Stomach (tissue), 8 donors: ENCODE measurements at regions not wholly inside any gene's neighbourhood (a gene's known extent, or its start where the extent isn't known, plus 50 kb on each side); places are given as distances from the start of the nearest gene placed in this dataset.

Experiments used
- DNase-seq, 2 donors: peaks; one replicate each; pipeline versions ENCODE4 v3.0.0 to v3.0.0-alpha.2; 2013 to 2019
- H3K27ac ChIP-seq, 5 donors: fragments of 200-600 bp in 4 of 5; sonication (generic) in 4 of 5; one replicate each; pipeline ENCODE4 v1.5.1; 2013 to 2019; ENCODE audit warnings: mild to moderate bottlenecking in 1 of 5, moderate library complexity in 1 of 5
- H3K27me3 ChIP-seq, 3 donors: fragments of 200-600 bp; sonication (generic); one replicate each; pipeline ENCODE4 v1.5.1; 2017 to 2019; ENCODE audit warnings: mixed run types in 1 of 3
- H3K36me3 ChIP-seq, 4 donors: fragments of 200-600 bp; sonication (generic); 1 replicate in 3 of 4; 2 replicates in 1 of 4; pipeline ENCODE4 v1.5.1; 2016 to 2019
- H3K4me1 ChIP-seq, 4 donors: fragments of 200-600 bp; sonication (generic); one replicate each; pipeline ENCODE4 v1.5.1; 2016 to 2019
- H3K4me3 ChIP-seq, 4 donors: fragments of 200-600 bp; sonication (generic) in 3 of 4; one replicate each; pipeline ENCODE4 v1.5.1; 2016 to 2019; ENCODE audit warnings: mild to moderate bottlenecking in 1 of 4
- H3K9me3 ChIP-seq, 4 donors: fragments of 200-600 bp; sonication (generic); one replicate each; pipeline ENCODE4 v1.5.1; 2016 to 2019
- CTCF ChIP-seq, 7 experiments: fragments of 450-650 bp in 4 of 7; fragments of 200-600 bp in 3 of 7; sonication (generic) in 3 of 7; IDR thresholded peaks; one replicate each; pipeline ENCODE4 v1.5.1; 2016 to 2019; ENCODE audit warnings: antibody characterized with exemption in 7 of 7, control low read depth in 2 of 7, mild to moderate bottlenecking in 1 of 7
- EP300 ChIP-seq: sonication (generic); formaldehyde crosslinking; IDR thresholded peaks from one replicate; pipeline ENCODE4 v1.6.1; 2017; ENCODE audit warnings: antibody characterized with exemption
- POLR2A ChIP-seq, 4 donors: fragments of 450-650 bp; IDR thresholded peaks; one replicate each; pipeline ENCODE4 v1.6.1; 2016; ENCODE audit warnings: antibody characterized with exemption in 4 of 4, control low read depth in 2 of 4, mild to moderate bottlenecking in 1 of 4, moderate library complexity in 1 of 4
- POLR2AphosphoS5 ChIP-seq, 3 donors: sonication (generic); formaldehyde crosslinking; IDR thresholded peaks; one replicate each; pipeline ENCODE4 v1.6.1; 2016; ENCODE audit warnings: antibody characterized with exemption in 3 of 3
- WGBS, 5 donors: extraction: QIAGEN DNeasy Blood & Tissue Kit in 3 of 5; methylation state at CpG; one replicate each; pipeline versions ENCODE4 v1.1.5 to v1.1.7; 2013 to 2018; 5-methylcytosine and 5-hydroxymethylcytosine counted together
- intact Hi-C: fragments of 100-400 bp; cut with DNase I; formaldehyde crosslinking; loops from one replicate; pipeline ENCODE4 v1.15.1; 2023; ENCODE audit warnings: low total_unique reads
- donor health status: healthy with polysubstance abuse.
- donor health status: Bipolar disorder and iron deficiency.
- donor health status: healthy.

GRCh38 chr15:88747111-88747510 is 56.1 kb upstream of the ACAN start:
- DNase-seq, result no peak
- Histone ChIP-seq H3K36me3 (no peaks in the 10 kb centered on the region), H3K27ac (no peak overlapping the region), H3K4me3 (no peak overlapping the region), H3K4me1 (no peaks in the 10 kb centered on the region), H3K27me3 (peaks cover 0 to 21% (median 2%) of the 10 kb centered on the region in 3 donors), H3K9me3 (no peaks in the 10 kb centered on the region)
- no peak for TF ChIP-seq EP300
- no peak for TF ChIP-seq CTCF (IDR thresholded peaks at IDR 0.05)
- no peak for TF ChIP-seq POLR2AphosphoS5 (IDR thresholded peaks at IDR 0.05)
- no peak for TF ChIP-seq POLR2A (IDR thresholded peaks at IDR 0.05)
- 56 to 90% (median 83%) methylated on average over 1 of the region's 1 CpG for WGBS, 5 donors
- intact Hi-C loops, result no loop called here

- intact Hi-C loops, result no loop called here
- TF ChIP-seq POLR2A (IDR thresholded peaks at IDR 0.05) (no peak), EP300 (no peak), POLR2AphosphoS5 (IDR thresholded peaks at IDR 0.05) (no peak), CTCF (IDR thresholded peaks at IDR 0.05) (no peak)
- no peak overlapping the region for H3K27ac ChIP-seq
Observed at GRCh38 chr15:88747631-88748030, 55.6 kb upstream of the ACAN start.

DNA sequence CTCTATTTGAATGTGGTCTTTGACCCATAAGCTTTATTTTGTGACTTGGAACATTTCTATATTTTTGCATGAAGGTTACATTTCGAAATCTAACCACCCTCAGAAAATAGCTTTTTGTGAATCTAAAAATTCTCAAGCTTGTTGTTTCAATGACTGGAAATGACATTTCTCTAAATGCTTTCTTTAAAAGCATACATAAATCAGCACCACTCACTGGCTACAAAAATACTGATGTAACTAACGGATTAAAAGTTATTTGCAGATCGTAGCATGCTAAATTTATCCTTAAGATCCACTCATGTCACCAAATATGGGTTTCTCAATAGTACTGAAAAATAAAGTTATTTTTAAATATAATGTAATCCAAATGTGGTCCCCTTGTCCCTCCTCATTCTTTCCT is 55.2 kb upstream of the ACAN start:
- no peak for DNase-seq

More at GRCh38 chr15:88747631-88748030, 55.6 kb upstream of the ACAN start:
- WGBS, 5 donors, result 71 to 80% (median 79%) methylated on average over 2 of the region's 2 CpGs
- no peak overlapping the region for H3K4me3 ChIP-seq
- no peaks in the 10 kb centered on the region for H3K36me3 ChIP-seq
- DNase-seq, result no peak
- H3K27me3 ChIP-seq, result peaks cover 0 to 16% (median 0%) of the 10 kb centered on the region in 3 donors
- no peaks in the 10 kb centered on the region for H3K9me3 ChIP-seq
- no peaks in the 10 kb centered on the region for H3K4me1 ChIP-seq

GRCh38 chr15:88748651-88749050 is 54.6 kb upstream of the ACAN start:
- no peaks in the 10 kb centered on the region for H3K4me1 ChIP-seq
- intact Hi-C loops, result no loop called here
- H3K27me3 ChIP-seq, result peaks cover 0 to 11% (median 0%) of the 10 kb centered on the region in 3 donors
- H3K36me3 ChIP-seq, result no peaks in the 10 kb centered on the region
- DNase-seq, result no peak
- no peak for TF ChIP-seq CTCF (IDR thresholded peaks at IDR 0.05)
- TF ChIP-seq POLR2AphosphoS5 (IDR thresholded peaks at IDR 0.05), result no peak
- TF ChIP-seq EP300, result no peak
- TF ChIP-seq POLR2A (IDR thresholded peaks at IDR 0.05), result no peak
- no peaks in the 10 kb centered on the region for H3K9me3 ChIP-seq
- no peak overlapping the region for H3K27ac ChIP-seq
- no peak overlapping the region for H3K4me3 ChIP-seq
- WGBS, 5 donors, result 62 to 83% (median 65%) methylated on average over 2 of the region's 2 CpGs

More for the DNA sequence above, 55.2 kb upstream of the ACAN start:
- intact Hi-C loops, result no loop called here
- Histone ChIP-seq H3K27me3 (peaks cover 0 to 12% (median 0%) of the 10 kb centered on the region in 3 donors), H3K4me1 (no peaks in the 10 kb centered on the region), H3K9me3 (no peaks in the 10 kb centered on the region), H3K4me3 (no peak overlapping the region), H3K27ac (no peak overlapping the region), H3K36me3 (no peaks in the 10 kb centered on the region)
- 59 to 76% (median 71%) methylated on average over 3 of the region's 3 CpGs for WGBS, 5 donors
- TF ChIP-seq EP300 (no peak), POLR2AphosphoS5 (IDR thresholded peaks at IDR 0.05) (no peak), POLR2A (IDR thresholded peaks at IDR 0.05) (no peak), CTCF (IDR thresholded peaks at IDR 0.05) (no peak)
